Endodermal cell (in vitro differentiated cells): ENCODE measurements at regions not wholly inside any gene's neighbourhood (a gene's known extent, or its start where the extent isn't known, plus 50 kb on each side); places are given as distances from the start of the nearest gene placed in this dataset.
"Not testable (repeated sequence)": the region's sequence is repeated elsewhere in the genome, so short reads cannot be mapped to it uniquely, and the experiment has no call there.

Experiments
- DNase-seq: peaks from one replicate; pipeline ENCODE4 v3.0.0-alpha.2; 2017
- H3K27ac ChIP-seq: 2 replicates; pipeline ENCODE4 v1.5.1; 2013; ENCODE audit warnings: mild to moderate bottlenecking, low read depth, low read length, moderate library complexity
- H3K27me3 ChIP-seq: 2 replicates; pipeline ENCODE4 v1.6.1; 2013; ENCODE audit warnings: mild to moderate bottlenecking, low read length, moderate library complexity; ENCODE audit not compliant: insufficient read depth, control insufficient read depth, poor library complexity, severe bottlenecking
- H3K36me3 ChIP-seq: 2 replicates; pipeline ENCODE4 v1.7.0; 2013; ENCODE audit warnings: mild to moderate bottlenecking, low read length, moderate library complexity; ENCODE audit not compliant: control insufficient read depth, insufficient read depth
- H3K4me1 ChIP-seq: one replicate; pipeline ENCODE4 v1.7.0; 2013; ENCODE audit warnings: low read length; ENCODE audit not compliant: control insufficient read depth, insufficient read depth
- H3K4me3 ChIP-seq: 2 replicates; pipeline ENCODE4 v1.5.1; 2013; ENCODE audit warnings: mild to moderate bottlenecking, low read length, moderate library complexity
- H3K9ac ChIP-seq: 2 replicates; pipeline ENCODE4 v1.6.1; 2013; ENCODE audit warnings: mild to moderate bottlenecking, low read length, moderate library complexity; ENCODE audit not compliant: poor library complexity, severe bottlenecking; ENCODE audit errors: extremely low read depth
- H3K9me3 ChIP-seq: 2 replicates; pipeline ENCODE4 v1.6.1; 2013; ENCODE audit warnings: mild to moderate bottlenecking, low read length, moderate library complexity; ENCODE audit not compliant: control insufficient read depth
- H3K27ac Mint-ChIP-seq: 2 replicates; pipeline ENCODE4 v1.8.0; 2020; ENCODE audit warnings: mixed read lengths
- H3K27me3 Mint-ChIP-seq: 2 replicates; pipeline ENCODE4 v1.8.0; 2021; ENCODE audit warnings: mild to moderate bottlenecking, mixed read lengths; ENCODE audit not compliant: insufficient read depth
- H3K36me3 Mint-ChIP-seq: 2 replicates; pipeline ENCODE4 v1.8.0; 2020; ENCODE audit warnings: low read depth, mixed read lengths
- H3K4me1 Mint-ChIP-seq: 2 replicates; pipeline ENCODE4 v1.8.0; 2020; ENCODE audit warnings: mixed read lengths
- H3K4me3 Mint-ChIP-seq: 2 replicates; pipeline ENCODE4 v1.8.0; 2020; ENCODE audit warnings: mild to moderate bottlenecking, moderate library complexity, mixed read lengths
- H3K9me3 Mint-ChIP-seq: 2 replicates; pipeline ENCODE4 v1.8.0; 2020; ENCODE audit warnings: mild to moderate bottlenecking, mixed read lengths
- CTCF ChIP-seq: fragments of 200-600 bp; sonication (generic); conservative IDR thresholded peaks from 2 replicates; pipeline ENCODE4 v1.5.0; 2021; ENCODE audit warnings: antibody characterized with exemption, mild to moderate bottlenecking
- WGBS, 2 experiments: methylation state at CpG; one replicate each; pipeline versions ENCODE4 v1.1.5 to v1.1.7; 2013; ENCODE audit warnings: missing lambda C conversion rate in 2 of 2, mixed read lengths in 1 of 2; ENCODE audit not compliant: insufficient coverage in 1 of 2, insufficient read length in 1 of 2; 5-methylcytosine and 5-hydroxymethylcytosine counted together

GRCh38 chr11:87536016-87536415 is 498.3 kb downstream of the TMEM135 start:
- Histone ChIP-seq H3K27me3 (no peaks in the 10 kb centered on the region), H3K4me1 (no peaks in the 10 kb centered on the region), H3K9me3 (peaks cover 5% of the 10 kb centered on the region), H3K36me3 (no peaks in the 10 kb centered on the region), H3K9ac (no peak overlapping the region), H3K27ac (no peak overlapping the region), H3K4me3 (no peak overlapping the region)
- no peak overlapping the region for H3K4me3 Mint-ChIP-seq
- H3K27me3 Mint-ChIP-seq = no peaks in the 10 kb centered on the region
- no peaks in the 10 kb centered on the region for H3K36me3 Mint-ChIP-seq
- peaks cover 8% of the 10 kb centered on the region for H3K4me1 Mint-ChIP-seq
- TF ChIP-seq CTCF = no peak
- H3K9me3 Mint-ChIP-seq = no peaks in the 10 kb centered on the region
- no peak overlapping the region for H3K27ac Mint-ChIP-seq
- 96% methylated on average over 1 of the region's 2 CpGs; no CpG with 5 or more reads in 1 of the 2 experiments for WGBS, 2 experiments
- DNase-seq = no peak

- no peaks in the 10 kb centered on the region for H3K36me3 Mint-ChIP-seq
- H3K4me1 ChIP-seq = no peaks in the 10 kb centered on the region
- H3K9me3 ChIP-seq = peaks cover 5% of the 10 kb centered on the region
- no peak overlapping the region for H3K27ac Mint-ChIP-seq
- no peak for DNase-seq
- no peaks in the 10 kb centered on the region for H3K9me3 Mint-ChIP-seq
- no peak for TF ChIP-seq CTCF
- H3K27me3 ChIP-seq = no peaks in the 10 kb centered on the region
- H3K27me3 Mint-ChIP-seq = no peaks in the 10 kb centered on the region
- 93 to 100% methylated on average over 1 to 3 of the region's 4 CpGs for WGBS, 2 experiments
- H3K9ac ChIP-seq = no peak overlapping the region
- H3K4me1 Mint-ChIP-seq = peaks cover 8% of the 10 kb centered on the region
- no peak overlapping the region for H3K27ac ChIP-seq
- H3K4me3 ChIP-seq = no peak overlapping the region
- H3K4me3 Mint-ChIP-seq = no peak overlapping the region
- H3K36me3 ChIP-seq = no peaks in the 10 kb centered on the region
Observed at GRCh38 chr11:87535513-87535912, 497.8 kb downstream of the TMEM135 start.

- not testable (repeated sequence) for H3K4me1 Mint-ChIP-seq, H3K9me3 Mint-ChIP-seq, DNase-seq, H3K27me3 ChIP-seq, H3K27ac ChIP-seq, H3K9me3 ChIP-seq, H3K36me3 Mint-ChIP-seq, H3K4me3 Mint-ChIP-seq, H3K36me3 ChIP-seq, H3K27me3 Mint-ChIP-seq, H3K9ac ChIP-seq, H3K4me3 ChIP-seq, H3K4me1 ChIP-seq, H3K27ac Mint-ChIP-seq
Observed at GRCh38 chr11:87531835-87532234, 494.1 kb downstream of the TMEM135 start.

GRCh38 chr11:87529486-87529885 is 491.8 kb downstream of the TMEM135 start:
- no peak overlapping the region for H3K4me3 Mint-ChIP-seq
- Histone ChIP-seq H3K9me3 (peaks cover 10% of the 10 kb centered on the region), H3K4me3 (no peak overlapping the region), H3K4me1 (no peaks in the 10 kb centered on the region), H3K27ac (no peak overlapping the region), H3K27me3 (no peaks in the 10 kb centered on the region), H3K36me3 (no peaks in the 10 kb centered on the region), H3K9ac (no peak overlapping the region)
- WGBS, 2 experiments = 80 to 93% methylated on average over 1 of the region's 1 CpG
- no peaks in the 10 kb centered on the region for H3K36me3 Mint-ChIP-seq
- no peak overlapping the region for H3K27ac Mint-ChIP-seq
- no peak for DNase-seq
- peaks cover 7% of the 10 kb centered on the region for H3K9me3 Mint-ChIP-seq
- H3K27me3 Mint-ChIP-seq = no peaks in the 10 kb centered on the region
- peaks cover 8% of the 10 kb centered on the region for H3K4me1 Mint-ChIP-seq
- no peak for TF ChIP-seq CTCF
